Smooth muscle cell (in vitro differentiated cells): ENCODE measurements at regions not wholly inside any gene's neighbourhood (a gene's known extent, or its start where the extent isn't known, plus 50 kb on each side); places are given as distances from the start of the nearest gene placed in this dataset.

ENCODE experiments used
- DNase-seq: peaks from one replicate; lab custom pipeline; 2025; ENCODE audit not compliant: unreplicated experiment; lab: John Stamatoyannopoulos, UW
- H2AFZ ChIP-seq: fragments of 200-600 bp; sonication (generic); 2 replicates; pipeline ENCODE4 v1.6.0; 2016; ENCODE audit warnings: antibody characterized with exemption, low read depth, mild to moderate bottlenecking
- H3F3A ChIP-seq: fragments of 200-600 bp; sonication (generic); 2 replicates; pipeline ENCODE4 v1.6.0; 2017; ENCODE audit warnings: antibody characterized with exemption, low read depth
- H3K27ac ChIP-seq: fragments of 200-600 bp; sonication (generic); 2 replicates; pipeline ENCODE4 v1.5.1; 2016; ENCODE audit warnings: low read depth, mild to moderate bottlenecking
- H3K27me3 ChIP-seq: fragments of 200-600 bp; sonication (generic); 2 replicates; pipeline ENCODE4 v1.6.1; 2016; ENCODE audit warnings: low read depth, mild to moderate bottlenecking
- H3K36me3 ChIP-seq: fragments of 200-600 bp; sonication (generic); 2 replicates; pipeline ENCODE4 v1.5.1; 2016; ENCODE audit warnings: low read depth
- H3K4me1 ChIP-seq: fragments of 200-600 bp; sonication (generic); 2 replicates; pipeline ENCODE4 v1.5.1; 2016; ENCODE audit warnings: low read depth
- H3K4me2 ChIP-seq: fragments of 200-600 bp; sonication (generic); 2 replicates; pipeline ENCODE4 v1.6.0; 2016; ENCODE audit warnings: mild to moderate bottlenecking
- H3K4me3 ChIP-seq: fragments of 200-600 bp; sonication (generic); 2 replicates; pipeline ENCODE4 v1.5.1; 2016; ENCODE audit warnings: mild to moderate bottlenecking
- H3K79me2 ChIP-seq: fragments of 200-600 bp; sonication (generic); 2 replicates; pipeline ENCODE4 v1.6.0; 2016; ENCODE audit warnings: low read depth, mild to moderate bottlenecking
- H3K9ac ChIP-seq: fragments of 200-600 bp; sonication (generic); 2 replicates; pipeline ENCODE4 v1.6.0; 2016; ENCODE audit warnings: low read depth
- H3K9me3 ChIP-seq: fragments of 200-600 bp; sonication (generic); replicated peaks from 2 replicates; pipeline ENCODE4 v1.5.1; 2016; ENCODE audit warnings: low read depth
- H4K20me1 ChIP-seq: fragments of 200-600 bp; sonication (generic); 2 replicates; pipeline ENCODE4 v1.6.0; 2016; ENCODE audit warnings: low read depth
- WGBS: methylation state at CpG from one replicate; pipeline ENCODE4 v1.1.7; 2016; ENCODE audit warnings: low lambda C conversion rate; 5-methylcytosine and 5-hydroxymethylcytosine counted together
- TF ChIP-seq, protein P1 (sequence below): fragments of 200-600 bp; sonication (generic); IDR thresholded peaks from 2 replicates; pipeline ENCODE4 v1.5.1; 2017; ENCODE audit warnings: borderline replicate concordance, mild to moderate bottlenecking, antibody characterized with exemption; ENCODE audit not compliant: insufficient read depth, poor library complexity, severe bottlenecking

DNA sequence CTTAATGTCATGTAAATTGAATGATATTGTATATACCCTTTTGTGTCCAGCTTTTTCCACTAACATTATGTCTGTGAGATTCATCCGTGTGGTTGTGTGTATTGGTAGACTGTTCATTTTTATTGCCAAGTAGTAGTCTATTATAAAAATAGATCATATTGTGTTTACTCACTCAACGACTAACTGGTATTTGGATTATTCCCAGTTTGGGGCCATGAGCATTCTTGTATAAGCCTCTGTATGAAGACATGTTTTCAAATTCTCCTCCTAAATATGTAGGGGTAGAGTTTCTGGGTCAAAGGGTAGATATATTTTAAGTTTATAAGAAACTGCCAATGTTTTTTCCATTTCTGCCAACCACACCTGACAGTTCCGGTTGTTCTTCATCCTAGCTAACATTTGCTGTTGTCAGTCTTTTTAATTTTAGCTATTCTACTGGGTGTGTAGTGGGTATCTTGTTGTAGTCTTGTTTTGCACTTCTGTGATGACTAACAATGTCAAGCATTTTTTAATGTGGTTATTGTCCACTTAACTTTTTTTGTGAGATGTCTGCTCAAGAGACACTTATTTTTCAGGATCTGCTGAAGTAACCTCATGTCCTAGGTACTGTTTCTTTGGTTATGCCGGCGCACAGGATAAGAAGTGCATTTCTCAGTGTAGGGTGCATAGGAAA is 93.2 kb downstream of the DACT1 start:
- Histone ChIP-seq H4K20me1 (no peaks in the 10 kb centered on the region), H3K9me3 (no peaks in the 10 kb centered on the region), H3K27me3 (no peaks in the 10 kb centered on the region), H3K36me3 (no peaks in the 10 kb centered on the region), H3K79me2 (no peaks in the 10 kb centered on the region), H3K27ac (peak overlapping the region; percentile 90), H3F3A (peaks cover 14% of the 10 kb centered on the region), H3K4me3 (no peak overlapping the region), H3K9ac (peak overlapping the region; percentile 21), H3K4me2 (peak overlapping the region; percentile 63), H3K4me1 (peaks cover 3% of the 10 kb centered on the region), H2AFZ (no peak overlapping the region)
- 22% methylated on average over 5 of the region's 5 CpGs for WGBS
- TF ChIP-seq, protein P1, sequence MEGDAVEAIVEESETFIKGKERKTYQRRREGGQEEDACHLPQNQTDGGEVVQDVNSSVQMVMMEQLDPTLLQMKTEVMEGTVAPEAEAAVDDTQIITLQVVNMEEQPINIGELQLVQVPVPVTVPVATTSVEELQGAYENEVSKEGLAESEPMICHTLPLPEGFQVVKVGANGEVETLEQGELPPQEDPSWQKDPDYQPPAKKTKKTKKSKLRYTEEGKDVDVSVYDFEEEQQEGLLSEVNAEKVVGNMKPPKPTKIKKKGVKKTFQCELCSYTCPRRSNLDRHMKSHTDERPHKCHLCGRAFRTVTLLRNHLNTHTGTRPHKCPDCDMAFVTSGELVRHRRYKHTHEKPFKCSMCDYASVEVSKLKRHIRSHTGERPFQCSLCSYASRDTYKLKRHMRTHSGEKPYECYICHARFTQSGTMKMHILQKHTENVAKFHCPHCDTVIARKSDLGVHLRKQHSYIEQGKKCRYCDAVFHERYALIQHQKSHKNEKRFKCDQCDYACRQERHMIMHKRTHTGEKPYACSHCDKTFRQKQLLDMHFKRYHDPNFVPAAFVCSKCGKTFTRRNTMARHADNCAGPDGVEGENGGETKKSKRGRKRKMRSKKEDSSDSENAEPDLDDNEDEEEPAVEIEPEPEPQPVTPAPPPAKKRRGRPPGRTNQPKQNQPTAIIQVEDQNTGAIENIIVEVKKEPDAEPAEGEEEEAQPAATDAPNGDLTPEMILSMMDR = no peak
- no peak for DNase-seq

DNA sequence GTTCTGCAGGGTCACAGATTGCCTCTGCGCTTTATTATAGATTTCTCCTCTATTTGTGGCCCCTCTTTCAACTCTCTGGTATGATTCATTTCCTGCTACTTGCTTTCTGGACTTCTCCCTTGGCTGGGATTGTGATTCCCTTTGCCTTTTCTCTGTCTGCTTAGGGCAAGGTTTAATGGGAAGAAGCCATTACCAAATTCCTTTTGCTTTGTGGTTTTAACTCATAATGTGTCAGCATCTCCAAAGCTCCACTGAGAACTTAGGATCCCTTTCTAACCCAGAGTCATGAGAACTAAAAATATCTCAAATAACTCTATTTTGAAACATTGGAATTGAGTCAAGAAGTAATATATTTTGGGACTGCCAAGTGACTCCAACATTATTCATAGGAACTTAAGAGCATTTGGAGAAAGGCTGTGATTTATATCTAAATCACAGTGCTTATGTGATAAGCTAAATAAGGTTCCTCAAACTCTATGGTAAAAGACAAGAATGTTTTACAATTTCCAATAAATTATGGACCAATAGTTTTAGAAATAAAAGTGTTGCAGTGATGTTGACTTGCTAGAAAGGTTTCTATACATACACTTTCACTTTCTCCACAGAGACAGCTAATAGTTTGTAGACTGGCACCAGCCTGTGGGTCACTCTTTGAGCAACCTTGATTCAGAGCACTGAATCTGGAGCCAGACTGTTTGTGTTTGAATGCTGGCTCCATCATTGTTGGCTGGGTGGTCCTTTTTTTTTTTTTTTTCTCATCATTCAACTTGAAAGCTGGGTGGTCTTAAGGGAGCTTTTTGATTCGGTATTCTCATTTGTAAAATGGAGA is 93.9 kb downstream of the DACT1 start:
- no peak for DNase-seq
- peak overlapping the region; percentile 67 for H3K4me2 ChIP-seq
- no peaks in the 10 kb centered on the region for H3K9me3 ChIP-seq
- no peaks in the 10 kb centered on the region for H4K20me1 ChIP-seq
- H3K9ac ChIP-seq = no peak overlapping the region
- H3K27me3 ChIP-seq = no peaks in the 10 kb centered on the region
- no peaks in the 10 kb centered on the region for H3K79me2 ChIP-seq
- H2AFZ ChIP-seq = no peak overlapping the region
- H3K36me3 ChIP-seq = no peaks in the 10 kb centered on the region
- H3K4me1 ChIP-seq = peaks cover 3% of the 10 kb centered on the region
- no peak overlapping the region for H3K4me3 ChIP-seq
- 43% methylated on average over 2 of the region's 2 CpGs for WGBS
- H3K27ac ChIP-seq = peak overlapping the region; percentile 90
- TF ChIP-seq, protein P1 = no peak
- H3F3A ChIP-seq = peaks cover 14% of the 10 kb centered on the region

DNA sequence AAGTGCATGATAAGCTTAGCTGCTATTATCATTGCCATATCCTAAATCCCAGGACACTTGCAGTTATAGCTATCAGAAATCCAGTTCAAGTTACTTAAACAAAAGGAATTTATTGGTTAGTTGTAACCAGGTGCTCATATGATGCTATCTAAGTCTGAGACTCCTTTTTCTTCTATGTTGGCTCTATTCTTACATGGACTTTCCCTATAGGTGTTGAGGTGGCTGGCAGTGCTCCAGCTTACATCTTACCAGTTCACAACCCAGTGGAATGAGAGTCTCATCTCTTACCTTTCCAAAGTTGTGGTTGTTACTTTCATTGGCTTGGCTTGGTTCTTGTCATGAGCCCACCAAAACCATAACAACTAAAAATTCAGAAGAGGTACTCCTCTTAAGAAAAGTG is 94.6 kb downstream of the DACT1 start:
- Histone ChIP-seq H3K4me3 (no peak overlapping the region), H4K20me1 (no peaks in the 10 kb centered on the region), H2AFZ (no peak overlapping the region), H3K27me3 (no peaks in the 10 kb centered on the region), H3K36me3 (no peaks in the 10 kb centered on the region), H3K9ac (no peak overlapping the region), H3K4me1 (peaks cover 3% of the 10 kb centered on the region), H3F3A (peaks cover 14% of the 10 kb centered on the region), H3K9me3 (no peaks in the 10 kb centered on the region), H3K27ac (peak overlapping the region; percentile 90), H3K79me2 (no peaks in the 10 kb centered on the region), H3K4me2 (peak overlapping the region; percentile 67)
- TF ChIP-seq, protein P1 = no peak
- DNase-seq = no peak
